Gastrocnemius medialis (tissue), 4 donors: ENCODE measurements at regions not wholly inside any gene's neighbourhood (a gene's known extent, or its start where the extent isn't known, plus 50 kb on each side); places are given as distances from the start of the nearest gene placed in this dataset.

ENCODE experiments used
- ATAC-seq, 2 donors: fragments of 150-250 bp; one replicate each; pipeline ENCODE4 v1.9.1; 2016
- DNase-seq, 2 donors: peaks; one replicate each; pipeline ENCODE4 v3.0.0-alpha.2; 2019
- H3K27ac ChIP-seq, 4 donors: fragments of 200-600 bp; sonication (generic); 1 replicate in 1 of 4; 2 replicates in 3 of 4; pipeline ENCODE4 v1.5.1; 2016 to 2018; ENCODE audit warnings: mild to moderate bottlenecking in 2 of 4, moderate library complexity in 1 of 4
- H3K27me3 ChIP-seq, 3 donors: fragments of 200-600 bp; sonication (generic) in 2 of 3; 1 replicate in 1 of 3; 2 replicates in 2 of 3; pipeline versions ENCODE4 v1.5.1 to v1.6.0; 2016 to 2019; ENCODE audit warnings: mild to moderate bottlenecking in 1 of 3, moderate library complexity in 1 of 3
- H3K36me3 ChIP-seq, 2 donors: fragments of 200-600 bp; sonication (generic) in 1 of 2; one replicate each; pipeline ENCODE4 v1.5.1; 2017 to 2018
- H3K4me1 ChIP-seq, 2 donors: fragments of 200-600 bp; sonication (generic) in 1 of 2; one replicate each; pipeline ENCODE4 v1.5.1; 2016 to 2017; ENCODE audit warnings: mild to moderate bottlenecking in 2 of 2
- H3K4me3 ChIP-seq, 4 donors: fragments of 200-600 bp; sonication (generic) in 3 of 4; 1 replicate in 1 of 4; 2 replicates in 3 of 4; pipeline ENCODE4 v1.5.1; 2016 to 2019; ENCODE audit warnings: mild to moderate bottlenecking in 2 of 4
- H3K9me3 ChIP-seq, 3 donors: fragments of 200-600 bp; sonication (generic) in 2 of 3; 1 replicate in 1 of 3; 2 replicates in 2 of 3; pipeline ENCODE4 v1.5.1; 2016 to 2019
- CTCF ChIP-seq, 5 experiments: fragments of 450-650 bp in 3 of 5; fragments of 200-600 bp in 2 of 5; sonication (generic) in 2 of 5; IDR thresholded peaks in 4 of 5; conservative IDR thresholded peaks in 1 of 5; 1 replicate in 4 of 5; 2 replicates in 1 of 5; pipeline ENCODE4 v1.5.1; 2016 to 2019; ENCODE audit warnings: antibody characterized with exemption in 5 of 5, mild to moderate bottlenecking in 3 of 5, moderate library complexity in 3 of 5
- POLR2A ChIP-seq, 2 donors: fragments of 450-650 bp; IDR thresholded peaks; one replicate each; pipeline ENCODE4 v1.6.1; 2017; ENCODE audit warnings: antibody characterized with exemption in 2 of 2, mild to moderate bottlenecking in 2 of 2, moderate library complexity in 2 of 2
- in situ Hi-C, 4 donors: fragments of 200-750 bp; cut with MboI; loops; one replicate each; pipeline versions ENCODE4 v1.15.0 to v1.8.0; 2017; ENCODE audit warnings: low sequenced_read_pairs in 4 of 4
- intact Hi-C: fragments of 100-400 bp; cut with DNase I; formaldehyde crosslinking; loops from one replicate; pipeline ENCODE4 v1.15.1; 2023; ENCODE audit warnings: low total_unique reads

- H3K4me3 ChIP-seq = no peak overlapping the region
- no peaks in the 10 kb centered on the region for H3K27me3 ChIP-seq
- no peak for ATAC-seq
- H3K4me1 ChIP-seq = peaks cover 0 to 14% of the 10 kb centered on the region in 2 donors
- DNase-seq = no peak
- H3K9me3 ChIP-seq = no peaks in the 10 kb centered on the region
- no peaks in the 10 kb centered on the region for H3K36me3 ChIP-seq
- TF ChIP-seq CTCF (IDR thresholded peaks at IDR 0.05 in 4 of 5, conservative IDR thresholded peaks at IDR 0.05 in 1 of 5) = no peak
- TF ChIP-seq POLR2A (IDR thresholded peaks at IDR 0.05) = no peak
- in situ Hi-C loops = no loop called here
- H3K27ac ChIP-seq = no peak overlapping the region
- intact Hi-C loops = no loop called here
Measured at GRCh38 chr9:38301376-38302106, 91.0 kb upstream of the ALDH1B1 start.

- ATAC-seq (peak; percentile 65 to 74), DNase-seq (no peak)
- no peaks in the 10 kb centered on the region for H3K27me3 ChIP-seq
- in situ Hi-C loops (no loop called here), intact Hi-C loops (no loop called here)
- peaks cover 0 to 14% of the 10 kb centered on the region in 2 donors for H3K4me1 ChIP-seq
- no peak overlapping the region for H3K27ac ChIP-seq
- no peaks in the 10 kb centered on the region for H3K9me3 ChIP-seq
- no peak overlapping the region for H3K4me3 ChIP-seq
- no peaks in the 10 kb centered on the region for H3K36me3 ChIP-seq
- TF ChIP-seq CTCF (IDR thresholded peaks at IDR 0.05 in 4 of 5, conservative IDR thresholded peaks at IDR 0.05 in 1 of 5) (no peak), POLR2A (IDR thresholded peaks at IDR 0.05) (no peak)
Measured at GRCh38 chr9:38299856-38300255, 92.6 kb upstream of the ALDH1B1 start.

GRCh38 chr9:38298904-38299303 lies 93.6 kb upstream of the ALDH1B1 start:
- TF ChIP-seq CTCF (IDR thresholded peaks at IDR 0.05 in 4 of 5, conservative IDR thresholded peaks at IDR 0.05 in 1 of 5) (no peak), POLR2A (IDR thresholded peaks at IDR 0.05) (no peak)
- Histone ChIP-seq H3K4me1 (peaks cover 0 to 14% of the 10 kb centered on the region in 2 donors), H3K4me3 (no peak overlapping the region), H3K9me3 (no peaks in the 10 kb centered on the region), H3K36me3 (no peaks in the 10 kb centered on the region), H3K27ac (no peak overlapping the region), H3K27me3 (no peaks in the 10 kb centered on the region)
- DNase-seq (no peak), ATAC-seq (no peak)
- intact Hi-C loops (no loop called here), in situ Hi-C loops (no loop called here)

GRCh38 chr9:38298503-38298902 lies 94.0 kb upstream of the ALDH1B1 start:
- in situ Hi-C loops (no loop called here), intact Hi-C loops (no loop called here)
- peak; percentile 20 to 27 for DNase-seq

More at GRCh38 chr9:38298503-38298902, 94.0 kb upstream of the ALDH1B1 start:
- no peaks in the 10 kb centered on the region for H3K36me3 ChIP-seq
- H3K9me3 ChIP-seq = no peaks in the 10 kb centered on the region
- H3K4me1 ChIP-seq = peaks cover 0 to 14% of the 10 kb centered on the region in 2 donors
- TF ChIP-seq POLR2A (IDR thresholded peaks at IDR 0.05) (no peak), CTCF (IDR thresholded peaks at IDR 0.05 in 4 of 5, conservative IDR thresholded peaks at IDR 0.05 in 1 of 5) (no peak)
- no peaks in the 10 kb centered on the region for H3K27me3 ChIP-seq
- ATAC-seq = peak; percentile 64 to 75
- no peak overlapping the region for H3K27ac ChIP-seq
- H3K4me3 ChIP-seq = no peak overlapping the region
